ENCODE measurements at regions not wholly inside any gene's neighbourhood (a gene's known extent, or its start where the extent isn't known, plus 50 kb on each side); places are given as distances from the start of the nearest gene placed in this dataset.

DNA sequence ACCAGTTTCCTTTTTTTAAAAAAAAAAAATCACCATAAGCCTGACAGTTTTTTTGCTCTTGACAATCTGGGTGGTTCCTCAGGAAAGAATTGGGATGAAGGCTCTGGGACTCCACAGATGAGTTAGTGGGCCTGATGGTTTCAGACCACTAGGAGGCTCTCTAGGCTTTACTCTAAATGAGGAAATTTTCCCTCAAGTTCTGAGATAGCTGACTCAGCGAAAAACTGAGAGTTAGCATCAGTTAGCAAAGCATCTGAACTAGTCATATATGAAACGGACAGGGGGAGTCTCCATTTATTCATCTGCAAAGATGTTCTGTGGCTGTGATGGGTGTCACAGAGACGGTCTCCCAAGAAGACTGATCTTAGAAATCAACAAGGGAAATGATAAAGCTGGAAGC is 314.3 kb upstream of the OR4E1 start:
- ChIA-PET POLR2A (no interaction called here), CTCF (interaction anchor here (0.6 to 6.0 kb wide), 5 partner anchors 9 to 39 kb away, joined by 3 to 55 read pairs (median 3); no protein-coding TSS in a partner anchor)

GRCh38 chr14:21985081-21985480 is 311.5 kb upstream of the OR4E1 start:
- H3K4me2 ChIP-seq (ENCODE audit: control insufficient read depth, insufficient read depth): no peak overlapping the region
- no peak overlapping the region for H3K9ac ChIP-seq (ENCODE audit: control insufficient read depth, insufficient read depth, low read length)
- H4K20me1 ChIP-seq (ENCODE audit: control insufficient read depth, insufficient read depth): no peaks in the 10 kb centered on the region
- H3K27me3 ChIP-seq (replicated peaks in 1 of 2; ENCODE audit: control insufficient read depth in 2 of 2, insufficient read depth in 2 of 2, low read length in 1 of 2): no peaks in the 10 kb centered on the region
- no peaks in the 10 kb centered on the region for H3K4me1 ChIP-seq (ENCODE audit: control insufficient read depth, insufficient read depth, low read length)
- ATAC-seq (no peak), DNase-seq (ENCODE audit: low read depth, low spot score) (no peak), FAIRE-seq (no peak)
- CTCF ChIA-PET: interaction anchor here (6.0 kb wide), 1 partner anchor 8 kb away, joined by 55 read pairs; no protein-coding TSS in a partner anchor
- no peaks in the 10 kb centered on the region for H3K79me2 ChIP-seq (ENCODE audit: control insufficient read depth, insufficient read depth, low read length)
- H2AFZ ChIP-seq (ENCODE audit: control insufficient read depth, low read depth, low read length): no peak overlapping the region
- POLR2A ChIA-PET: no interaction called here
- H3K4me3 ChIP-seq: no peak overlapping the region
- no TSS peak for BruUV-seq (replicated peaks)
- SMC1A ChIA-PET (ENCODE audit: uncharacterized antibody, unreplicated experiment): no interaction called here
- in situ Hi-C loops (cut with MboI) (no loop called here), intact Hi-C loops (cut with micrococcal nuclease; ENCODE audit: unreplicated experiment) (no loop called here)
- H3K27ac ChIP-seq (ENCODE audit: control insufficient read depth, insufficient read depth): no peak overlapping the region
- H3K9me3 ChIP-seq (replicated peaks; ENCODE audit: control insufficient read depth, insufficient read depth, low read length): no peaks in the 10 kb centered on the region
- WGBS (ENCODE audit: insufficient coverage, insufficient replicate concordance, low lambda C conversion rate, missing lambda C conversion rate): 0% methylated on average over 2 of the region's 2 CpGs
- RAD21 ChIA-PET (ENCODE audit: unreplicated experiment): no interaction called here
- no peaks in the 10 kb centered on the region for H3K36me3 ChIP-seq (ENCODE audit: control insufficient read depth in 2 of 2, insufficient read depth in 2 of 2, low read length in 1 of 2)
- no peak for TF ChIP-seq ZNF384 (IDR thresholded peaks at IDR 0.05; ENCODE audit: borderline replicate concordance, low read depth, low read length)
- TF ChIP-seq, protein P1, sequence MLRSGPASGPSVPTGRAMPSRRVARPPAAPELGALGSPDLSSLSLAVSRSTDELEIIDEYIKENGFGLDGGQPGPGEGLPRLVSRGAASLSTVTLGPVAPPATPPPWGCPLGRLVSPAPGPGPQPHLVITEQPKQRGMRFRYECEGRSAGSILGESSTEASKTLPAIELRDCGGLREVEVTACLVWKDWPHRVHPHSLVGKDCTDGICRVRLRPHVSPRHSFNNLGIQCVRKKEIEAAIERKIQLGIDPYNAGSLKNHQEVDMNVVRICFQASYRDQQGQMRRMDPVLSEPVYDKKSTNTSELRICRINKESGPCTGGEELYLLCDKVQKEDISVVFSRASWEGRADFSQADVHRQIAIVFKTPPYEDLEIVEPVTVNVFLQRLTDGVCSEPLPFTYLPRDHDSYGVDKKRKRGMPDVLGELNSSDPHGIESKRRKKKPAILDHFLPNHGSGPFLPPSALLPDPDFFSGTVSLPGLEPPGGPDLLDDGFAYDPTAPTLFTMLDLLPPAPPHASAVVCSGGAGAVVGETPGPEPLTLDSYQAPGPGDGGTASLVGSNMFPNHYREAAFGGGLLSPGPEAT (IDR thresholded peaks at IDR 0.05; ENCODE audit: low read depth): no peak

More for the DNA sequence above, 314.3 kb upstream of the OR4E1 start:
- Histone ChIP-seq H3K4me1 (ENCODE audit: control insufficient read depth, insufficient read depth, low read length) (no peaks in the 10 kb centered on the region), H3K4me2 (ENCODE audit: control insufficient read depth, insufficient read depth) (no peak overlapping the region), H3K4me3 (no peak overlapping the region), H3K79me2 (ENCODE audit: control insufficient read depth, insufficient read depth, low read length) (no peaks in the 10 kb centered on the region), H2AFZ (ENCODE audit: control insufficient read depth, low read depth, low read length) (no peak overlapping the region), H3K27me3 (replicated peaks in 1 of 2; ENCODE audit: control insufficient read depth in 2 of 2, insufficient read depth in 2 of 2, low read length in 1 of 2) (no peaks in the 10 kb centered on the region), H3K36me3 (ENCODE audit: control insufficient read depth in 2 of 2, insufficient read depth in 2 of 2, low read length in 1 of 2) (no peaks in the 10 kb centered on the region), H4K20me1 (ENCODE audit: control insufficient read depth, insufficient read depth) (no peaks in the 10 kb centered on the region), H3K9me3 (replicated peaks; ENCODE audit: control insufficient read depth, insufficient read depth, low read length) (no peaks in the 10 kb centered on the region), H3K27ac (ENCODE audit: control insufficient read depth, insufficient read depth) (no peak overlapping the region), H3K9ac (ENCODE audit: control insufficient read depth, insufficient read depth, low read length) (no peak overlapping the region)
- RAD21 ChIA-PET (ENCODE audit: unreplicated experiment): no interaction called here
- BruUV-seq (replicated peaks): no TSS peak
- DNase-seq (ENCODE audit: low read depth, low spot score) (no peak), FAIRE-seq (no peak), ATAC-seq (no peak)
- TF ChIP-seq BMI1 (IDR thresholded peaks at IDR 0.05; ENCODE audit: borderline replicate concordance): no peak
- peak; percentile 29 to 36 (median 30); a peak in 4 of 6 replicates for TF ChIP-seq CTCF (IDR thresholded peaks at IDR 0.05 in 2 of 3, conservative IDR thresholded peaks at IDR 0.05 in 1 of 3; ENCODE audit: control insufficient read depth in 2 of 3, extremely low read depth in 1 of 3, insufficient read depth in 1 of 3, low read depth in 3 of 3, low read length in 3 of 3)
- TF ChIP-seq ZNF24 (IDR thresholded peaks at IDR 0.05): no peak
- SMC1A ChIA-PET (ENCODE audit: uncharacterized antibody, unreplicated experiment): interaction anchor here (1.3 kb wide), 1 partner anchor 8 kb away, joined by 3 read pairs; no protein-coding TSS in a partner anchor
- in situ Hi-C loops (cut with MboI): no loop called here
- WGBS (ENCODE audit: insufficient coverage, insufficient replicate concordance, low lambda C conversion rate, missing lambda C conversion rate): 0% methylated on average over 3 of the region's 3 CpGs
- intact Hi-C loops (cut with micrococcal nuclease; ENCODE audit: unreplicated experiment): no loop called here
